GM18867 (cell line): ENCODE measurements at regions not wholly inside any gene's neighbourhood (a gene's known extent, or its start where the extent isn't known, plus 50 kb on each side); places are given as distances from the start of the nearest gene placed in this dataset.
"Not testable (repeated sequence)": the region's sequence is repeated elsewhere in the genome, so short reads cannot be mapped to it uniquely, and the experiment has no call there.

ENCODE experiments used
- ATAC-seq: cut with Tn5 transposase; IDR thresholded peaks from one replicate; pipeline ENCODE4 v1.9.1; 2021; ENCODE audit warnings: mild to moderate bottlenecking, moderate library complexity; ENCODE audit not compliant: unreplicated experiment

- ATAC-seq, result no peak
These were observed 1780.5 kb downstream of the LRRC4C start for GRCh38 chr11:39678996-39679395.

- ATAC-seq, result no peak
These were observed 1784.3 kb downstream of the LRRC4C start for GRCh38 chr11:39675171-39675570.

GRCh38 chr11:39674761-39675160 lies 1784.7 kb downstream of the LRRC4C start:
- ATAC-seq, result no peak

DNA sequence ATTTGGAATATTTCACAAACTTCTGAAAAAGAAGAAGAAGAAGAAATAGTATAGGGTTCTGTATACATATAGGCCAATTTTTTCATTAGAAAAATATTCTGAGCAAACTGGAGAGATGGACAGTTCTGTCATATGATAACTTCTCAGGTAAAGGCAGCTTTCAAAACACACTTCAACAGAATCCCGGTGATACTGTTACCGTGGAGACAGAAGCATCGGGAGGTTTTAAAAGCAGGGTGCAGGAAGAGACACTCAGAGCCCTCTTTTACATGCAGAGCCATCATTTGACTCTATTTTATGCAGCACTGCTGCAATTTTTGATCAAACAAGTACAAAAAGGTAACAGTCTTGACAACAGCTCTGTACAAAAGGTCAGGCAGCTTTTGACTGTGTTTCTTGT lies 1785.4 kb downstream of the LRRC4C start:
- ATAC-seq, result no peak

DNA sequence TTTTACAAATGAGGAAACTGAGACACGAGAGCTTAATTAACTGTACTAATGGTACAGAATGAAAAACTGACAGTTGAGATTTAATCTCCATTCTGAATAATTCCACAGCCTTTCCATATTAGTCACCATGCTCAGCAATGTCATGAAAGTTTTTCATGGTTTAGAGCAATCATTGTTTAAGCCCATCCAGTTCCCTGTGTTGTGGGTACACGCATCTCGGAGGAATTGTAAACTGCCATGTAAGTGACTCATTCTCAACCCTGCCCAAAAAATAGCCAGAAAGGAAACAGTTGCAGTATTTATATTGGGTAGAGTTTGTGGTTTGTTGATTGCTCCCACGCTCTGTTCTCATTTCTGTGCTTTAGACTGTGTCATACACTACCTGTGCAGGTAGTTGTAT lies 1790.8 kb downstream of the LRRC4C start:
- no peak for ATAC-seq

GRCh38 chr11:39664023-39664422 lies 1795.4 kb downstream of the LRRC4C start:
- ATAC-seq, result no peak

- no peak for ATAC-seq
These were observed 1797.6 kb downstream of the LRRC4C start for GRCh38 chr11:39661890-39662289.

- no peak for ATAC-seq
These were observed 1807.5 kb downstream of the LRRC4C start for GRCh38 chr11:39651857-39652461.

DNA sequence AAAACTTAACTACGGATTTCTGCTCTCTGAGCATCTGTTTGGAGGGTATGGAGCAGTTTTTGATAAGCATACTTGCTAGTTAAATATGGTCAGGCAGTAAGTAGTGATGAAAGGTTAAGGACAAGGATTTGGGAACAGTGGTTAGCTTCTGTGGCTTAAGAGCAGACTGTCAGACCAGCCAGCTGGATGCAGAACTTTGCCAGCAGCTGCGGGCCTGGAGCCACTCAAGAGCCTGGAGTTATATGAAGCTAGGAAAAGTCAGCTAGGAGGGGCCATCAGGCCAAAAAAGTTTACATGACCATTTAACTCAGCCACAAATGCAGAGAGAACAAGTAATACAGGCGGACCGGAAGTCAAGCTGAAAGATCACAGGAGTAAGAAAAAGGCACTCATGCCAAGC lies 1817.7 kb downstream of the LRRC4C start:
- no peak for ATAC-seq

GRCh38 chr11:39630365-39630764 lies 1829.1 kb downstream of the LRRC4C start:
- ATAC-seq, result no peak

- ATAC-seq, result no peak
These were observed 1831.1 kb downstream of the LRRC4C start for GRCh38 chr11:39628311-39628710.

DNA sequence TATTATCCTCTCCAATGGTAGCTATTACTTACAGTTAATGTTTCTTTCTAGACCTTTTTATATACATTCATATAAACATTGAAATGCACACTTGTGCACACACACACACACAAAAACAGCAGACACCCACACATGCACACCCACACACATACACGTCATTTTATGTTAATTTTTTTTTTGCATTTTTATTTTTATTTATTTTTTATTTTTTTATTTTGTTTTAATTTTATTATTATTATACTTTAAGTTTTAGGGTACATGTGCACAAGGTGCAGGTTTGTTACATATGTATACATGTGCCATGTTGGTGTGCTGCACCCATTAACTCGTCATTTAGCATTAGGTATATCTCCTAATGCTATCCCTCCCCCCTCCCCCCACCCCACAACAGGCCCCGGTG lies 1839.1 kb downstream of the LRRC4C start:
- ATAC-seq, result not testable (repeated sequence)

- no peak for ATAC-seq
These were observed 1841.5 kb downstream of the LRRC4C start for GRCh38 chr11:39617971-39618370.

DNA sequence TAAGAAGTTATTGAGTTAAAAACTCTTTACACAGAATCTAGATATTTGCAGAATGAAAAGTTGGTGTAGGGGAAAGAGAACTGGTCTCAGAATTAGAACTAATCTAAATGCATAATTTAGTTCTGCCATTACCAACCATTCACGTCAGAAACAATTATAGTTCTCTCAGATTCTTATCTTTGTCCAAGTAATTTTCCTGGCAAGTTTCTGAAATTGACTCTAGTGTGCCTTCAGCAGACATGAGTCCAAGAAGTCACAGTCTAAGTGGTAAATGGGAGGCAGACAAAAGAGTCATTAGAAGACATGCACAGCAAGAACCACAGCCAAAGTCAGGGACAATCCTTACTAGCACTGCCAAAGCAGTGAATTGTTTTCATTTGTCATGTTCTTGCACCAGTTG lies 1870.1 kb downstream of the LRRC4C start:
- ATAC-seq, result no peak

- no peak for ATAC-seq
These were observed 1873.4 kb downstream of the LRRC4C start for GRCh38 chr11:39586036-39586435.

DNA sequence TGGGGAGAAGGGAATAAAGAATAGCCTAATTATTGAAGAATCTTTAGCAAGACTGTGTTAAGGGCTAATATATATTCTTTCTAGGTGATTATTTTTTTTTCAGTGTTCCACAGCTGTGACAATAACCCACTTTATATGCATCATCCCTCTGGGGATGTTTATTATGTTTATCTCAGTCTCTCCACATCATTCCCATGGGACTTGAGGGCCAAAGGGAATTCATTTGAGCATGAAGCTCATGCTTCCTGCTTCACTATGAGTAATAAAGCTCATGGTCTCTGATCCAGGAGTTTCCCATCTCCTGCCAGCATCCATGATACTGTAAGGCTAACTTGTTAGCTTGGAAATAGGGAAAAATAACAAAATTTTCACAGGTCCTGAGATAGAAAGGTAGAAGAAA lies 1888.4 kb downstream of the LRRC4C start:
- no peak for ATAC-seq

- no peak for ATAC-seq
These were observed 1888.9 kb downstream of the LRRC4C start for GRCh38 chr11:39570526-39570925.

DNA sequence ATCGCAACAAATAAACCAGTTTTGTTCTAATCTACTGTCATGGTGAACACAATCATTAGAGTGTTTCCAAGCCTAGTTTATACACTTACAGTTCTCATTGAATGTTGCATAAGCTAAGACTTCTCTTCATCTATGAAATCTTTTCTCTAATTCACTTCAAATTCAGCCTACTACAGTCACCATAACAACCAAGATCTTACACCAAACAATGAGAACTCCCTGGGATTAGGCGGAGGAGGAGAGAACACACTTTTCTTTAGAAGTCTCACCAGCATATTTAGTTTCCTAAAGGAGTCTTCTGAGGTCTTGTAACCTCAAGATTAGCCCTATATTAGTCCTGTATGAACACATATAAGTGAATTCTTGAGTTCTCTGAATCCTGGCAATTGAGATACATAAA lies 1889.7 kb downstream of the LRRC4C start:
- no peak for ATAC-seq

DNA sequence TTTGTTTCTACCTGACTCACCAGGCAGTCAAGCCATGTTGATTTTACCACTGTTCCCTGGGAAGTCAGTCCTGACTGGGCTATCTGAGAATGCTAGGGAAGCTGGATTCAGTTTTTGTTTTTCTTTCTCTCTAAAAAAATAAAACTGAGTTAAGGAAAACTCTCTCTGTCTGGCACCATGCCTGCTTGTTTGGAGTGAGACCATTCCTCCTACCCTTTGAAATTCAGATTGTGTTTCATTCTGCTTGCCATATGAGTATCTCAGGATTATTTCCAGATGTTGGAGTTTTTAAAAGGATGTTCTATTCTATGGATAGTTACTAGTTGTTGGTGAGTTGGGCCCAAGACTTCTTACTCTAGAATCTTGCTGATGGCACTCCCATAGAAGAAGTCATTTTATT lies 1917.0 kb downstream of the LRRC4C start:
- ATAC-seq, result no peak

- ATAC-seq, result no peak
These were observed 1917.5 kb downstream of the LRRC4C start for GRCh38 chr11:39541945-39542351.

DNA sequence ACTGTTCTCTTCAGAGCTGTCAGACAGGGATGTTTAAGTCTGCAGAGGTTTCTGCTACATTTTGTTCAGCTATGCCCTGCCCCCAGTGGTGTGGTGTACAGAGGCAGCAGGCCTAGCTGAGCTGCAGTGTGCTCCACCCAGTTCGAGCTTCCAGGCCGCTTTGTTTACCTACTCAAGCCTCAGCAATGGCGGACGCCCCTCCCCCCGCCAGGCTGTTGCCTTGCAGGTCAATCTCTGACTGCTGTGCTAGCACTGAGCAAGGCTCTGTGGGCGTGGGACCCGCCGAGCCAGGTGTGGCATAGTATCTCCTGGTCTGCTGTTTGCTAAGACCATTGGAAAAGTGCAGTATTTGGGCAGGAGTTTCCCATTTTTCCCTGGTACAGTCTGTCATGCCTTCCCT lies 1923.1 kb downstream of the LRRC4C start:
- not testable (repeated sequence) for ATAC-seq
